UCSD-AML1 (cell line): ENCODE measurements at regions not wholly inside any gene's neighbourhood (a gene's known extent, or its start where the extent isn't known, plus 50 kb on each side); places are given as distances from the start of the nearest gene placed in this dataset.
"Not testable (repeated sequence)": the region's sequence is repeated elsewhere in the genome, so short reads cannot be mapped to it uniquely, and the experiment has no call there.

ENCODE experiments used
- DNase-seq: peaks from one replicate; lab custom pipeline; 2025; ENCODE audit not compliant: unreplicated experiment; lab: John Stamatoyannopoulos, UW

- no peak for DNase-seq
Observed at GRCh38 chr5:175347931-175348330, 96.1 kb downstream of the DRD1 start.

GRCh38 chr5:175347027-175347426 lies 97.0 kb downstream of the DRD1 start:
- no peak for DNase-seq

- DNase-seq, result no peak
Observed at GRCh38 chr5:175344331-175345195, 99.4 kb downstream of the DRD1 start.

GRCh38 chr5:175343308-175343707 lies 100.7 kb downstream of the DRD1 start:
- no peak for DNase-seq

- no peak for DNase-seq
Observed at GRCh38 chr5:175340180-175340579, 103.8 kb downstream of the DRD1 start.

- no peak for DNase-seq
Observed at GRCh38 chr5:175337680-175338079, 106.3 kb downstream of the DRD1 start.

GRCh38 chr5:175336781-175337180 lies 107.2 kb downstream of the DRD1 start:
- no peak for DNase-seq

- no peak for DNase-seq
Observed at GRCh38 chr5:175335691-175336090, 108.3 kb downstream of the DRD1 start.

- DNase-seq, result not testable (repeated sequence)
Observed at GRCh38 chr5:175331173-175332036, 112.6 kb downstream of the DRD1 start.

GRCh38 chr5:175329976-175330375 lies 114.0 kb downstream of the DRD1 start:
- DNase-seq, result no peak

GRCh38 chr5:175328687-175329086 lies 115.3 kb downstream of the DRD1 start:
- DNase-seq, result no peak

GRCh38 chr5:175328176-175328575 lies 115.8 kb downstream of the DRD1 start:
- DNase-seq, result no peak

- no peak for DNase-seq
Observed at GRCh38 chr5:175325681-175326080, 118.3 kb downstream of the DRD1 start.

- DNase-seq, result no peak
Observed at GRCh38 chr5:175321927-175322532, 122.0 kb downstream of the DRD1 start.

GRCh38 chr5:175319199-175319598 lies 124.8 kb downstream of the DRD1 start:
- no peak for DNase-seq

- DNase-seq, result no peak
Observed at GRCh38 chr5:175317872-175318271, 126.1 kb downstream of the DRD1 start.

- no peak for DNase-seq
Observed at GRCh38 chr5:175309218-175309810, 134.7 kb downstream of the DRD1 start.

- DNase-seq, result no peak
Observed at GRCh38 chr5:175308701-175309100, 135.3 kb downstream of the DRD1 start.

GRCh38 chr5:175306381-175306780 lies 137.6 kb downstream of the DRD1 start:
- no peak for DNase-seq

- DNase-seq, result no peak
Observed at GRCh38 chr5:175305251-175305650, 138.7 kb downstream of the DRD1 start.

GRCh38 chr5:175290379-175290778 lies 153.6 kb downstream of the DRD1 start:
- no peak for DNase-seq
